GM18867 (cell line): ENCODE measurements at regions not wholly inside any gene's neighbourhood (a gene's known extent, or its start where the extent isn't known, plus 50 kb on each side); places are given as distances from the start of the nearest gene placed in this dataset.
"Not testable (repeated sequence)": the region's sequence is repeated elsewhere in the genome, so short reads cannot be mapped to it uniquely, and the experiment has no call there.

ENCODE experiments used
- ATAC-seq: cut with Tn5 transposase; IDR thresholded peaks from one replicate; pipeline ENCODE4 v1.9.1; 2021; ENCODE audit warnings: mild to moderate bottlenecking, moderate library complexity; ENCODE audit not compliant: unreplicated experiment

DNA sequence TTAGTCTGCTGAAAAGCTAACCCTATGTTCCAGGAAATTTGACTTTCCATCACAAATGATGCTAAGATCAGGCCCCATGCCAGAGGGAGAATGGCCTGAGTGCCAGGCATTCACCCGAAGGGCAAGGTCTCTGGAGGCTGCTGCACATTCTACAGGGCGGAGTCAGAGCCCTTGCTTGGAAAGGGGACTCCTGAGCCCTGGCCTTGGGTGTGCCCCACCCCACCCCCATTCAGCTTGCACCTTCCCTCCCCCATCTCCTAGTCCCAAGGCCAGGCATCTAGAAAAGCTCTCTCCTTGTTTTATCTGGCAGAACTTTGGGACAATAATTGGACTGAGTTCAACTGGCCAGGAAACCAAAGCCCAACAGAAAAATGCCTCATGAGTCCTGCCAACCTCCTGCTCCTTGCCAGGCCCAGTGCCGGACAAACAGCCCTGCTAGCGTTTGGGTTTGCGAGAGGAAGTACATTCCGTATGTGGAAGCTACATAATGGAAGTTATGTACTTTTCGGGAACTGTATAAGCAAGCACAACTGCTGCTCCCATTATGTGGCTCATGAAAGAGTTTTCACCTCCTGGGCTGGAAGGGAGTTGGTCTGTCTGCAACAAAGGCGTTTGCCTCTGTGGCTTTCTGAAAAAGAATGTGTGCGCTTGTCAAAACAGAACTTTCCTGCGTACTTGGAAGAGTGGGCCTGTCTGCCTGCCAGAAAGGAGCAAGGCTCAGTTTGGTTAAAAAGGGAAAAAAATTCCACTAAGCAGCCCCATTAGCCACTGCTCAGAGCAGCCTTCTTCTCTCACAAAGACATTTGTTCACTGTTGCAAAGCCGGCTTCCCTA is 321.5 kb upstream of the CTNNB1 start:
- no peak for ATAC-seq

DNA sequence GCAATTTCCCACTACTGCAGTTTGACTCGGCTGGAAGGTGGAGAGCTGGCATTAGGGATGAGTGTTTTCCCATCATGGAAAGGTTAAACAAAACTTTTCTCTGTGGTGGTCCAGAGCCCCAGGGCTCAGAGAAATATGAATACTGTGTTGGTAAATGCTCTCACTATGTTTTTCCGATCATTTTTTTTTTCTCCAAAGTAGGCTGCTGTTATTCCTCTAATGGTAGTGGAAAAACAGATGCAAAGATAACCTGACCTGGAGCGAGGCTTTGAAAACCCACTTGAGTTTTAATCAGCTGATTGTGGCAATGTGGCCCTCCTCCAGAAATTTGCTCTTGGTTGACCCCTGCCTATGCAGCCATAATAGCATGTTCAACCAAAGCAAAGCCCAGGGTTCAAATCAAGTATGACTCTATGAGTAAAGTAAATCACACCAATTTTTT is 320.8 kb upstream of the CTNNB1 start:
- no peak for ATAC-seq

- ATAC-seq, result no peak
Measured at GRCh38 chr3:40885430-40885829, 313.9 kb upstream of the CTNNB1 start.

GRCh38 chr3:40886660-40887425 is 312.5 kb upstream of the CTNNB1 start:
- ATAC-seq, result no peak

- ATAC-seq, result no peak
Measured at GRCh38 chr3:40891186-40891585, 308.1 kb upstream of the CTNNB1 start.

DNA sequence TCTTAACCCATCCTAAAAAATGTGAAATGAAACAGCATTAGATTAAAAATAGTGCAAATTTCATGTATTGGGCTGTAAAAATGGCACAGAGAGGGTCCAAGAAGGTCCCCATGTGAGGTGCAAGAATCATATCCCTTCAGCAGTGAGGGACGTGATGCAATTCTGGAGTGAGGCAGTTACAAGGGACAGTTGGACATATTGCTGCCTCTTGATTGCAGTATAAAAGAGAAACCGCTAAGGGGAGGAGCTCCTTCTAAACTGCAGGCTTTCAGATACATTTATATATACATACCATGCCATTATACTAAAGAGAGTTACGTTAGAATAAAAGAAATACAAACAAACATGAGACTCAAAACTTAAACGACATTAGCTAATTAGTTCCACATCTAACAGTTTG is 304.2 kb upstream of the CTNNB1 start:
- no peak for ATAC-seq

- no peak for ATAC-seq
Measured at GRCh38 chr3:40899286-40899712, 300.0 kb upstream of the CTNNB1 start.

DNA sequence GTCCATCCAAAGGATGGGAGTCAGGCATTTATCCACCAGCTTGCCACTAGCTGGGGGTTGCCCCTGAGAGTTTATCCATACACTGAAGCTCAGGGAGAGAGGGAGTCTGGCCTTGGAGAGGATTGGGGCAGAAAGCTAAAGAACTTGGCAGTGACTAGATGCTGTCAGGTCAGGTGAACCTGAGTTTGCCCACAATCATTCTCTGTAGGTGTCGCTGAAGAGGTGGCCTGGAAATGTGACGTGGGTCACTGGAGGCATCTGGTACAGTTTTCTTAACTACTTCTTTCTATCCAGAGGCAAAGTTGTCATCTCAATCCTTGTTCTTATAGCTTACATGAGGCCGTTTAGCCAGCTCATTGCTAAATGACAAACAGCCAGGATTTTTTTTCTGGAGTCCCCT is 298.0 kb upstream of the CTNNB1 start:
- no peak for ATAC-seq

DNA sequence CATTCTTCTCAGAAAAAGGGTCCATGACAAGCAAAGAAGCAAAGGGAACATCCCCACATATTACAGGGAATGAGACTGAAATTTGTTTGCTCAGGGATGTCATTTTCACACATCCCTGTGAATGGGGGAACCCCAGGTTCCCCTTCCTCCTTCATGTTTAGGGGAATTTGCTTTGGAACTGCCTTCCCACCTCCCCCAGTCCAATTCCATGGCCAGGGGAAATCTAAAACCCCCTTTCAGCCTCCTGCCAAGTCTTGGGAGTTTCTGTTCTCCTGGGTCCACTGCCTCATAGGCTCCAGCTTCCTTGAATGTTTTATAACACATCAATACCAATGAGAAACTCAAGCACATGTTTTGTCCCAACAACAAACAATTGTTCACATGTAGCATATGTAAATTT is 297.5 kb upstream of the CTNNB1 start:
- no peak for ATAC-seq

GRCh38 chr3:40907907-40908465 is 291.3 kb upstream of the CTNNB1 start:
- ATAC-seq, result not testable (repeated sequence)

GRCh38 chr3:40908612-40909011 is 290.7 kb upstream of the CTNNB1 start:
- ATAC-seq, result no peak

- no peak for ATAC-seq
Measured at GRCh38 chr3:40911264-40911663, 288.0 kb upstream of the CTNNB1 start.

DNA sequence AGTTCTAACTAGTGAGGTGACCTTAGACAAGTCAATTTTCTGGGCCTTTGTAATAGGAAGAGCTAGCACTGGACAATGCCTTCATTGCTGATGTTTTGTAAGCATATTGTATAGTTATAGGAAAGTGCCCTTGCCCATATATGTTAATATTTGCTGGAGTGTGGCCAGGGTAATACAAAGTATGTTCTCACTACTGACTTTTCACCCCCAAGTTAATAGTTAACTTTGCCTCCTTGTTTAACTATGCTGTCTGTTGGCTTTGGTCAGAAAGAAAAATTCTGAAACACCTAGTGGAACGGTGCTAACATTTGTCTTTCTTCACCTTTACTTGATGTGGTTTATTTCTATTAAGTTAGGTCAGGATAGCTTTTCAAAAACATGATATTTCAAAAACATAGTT is 287.4 kb upstream of the CTNNB1 start:
- ATAC-seq, result peak; percentile 59

DNA sequence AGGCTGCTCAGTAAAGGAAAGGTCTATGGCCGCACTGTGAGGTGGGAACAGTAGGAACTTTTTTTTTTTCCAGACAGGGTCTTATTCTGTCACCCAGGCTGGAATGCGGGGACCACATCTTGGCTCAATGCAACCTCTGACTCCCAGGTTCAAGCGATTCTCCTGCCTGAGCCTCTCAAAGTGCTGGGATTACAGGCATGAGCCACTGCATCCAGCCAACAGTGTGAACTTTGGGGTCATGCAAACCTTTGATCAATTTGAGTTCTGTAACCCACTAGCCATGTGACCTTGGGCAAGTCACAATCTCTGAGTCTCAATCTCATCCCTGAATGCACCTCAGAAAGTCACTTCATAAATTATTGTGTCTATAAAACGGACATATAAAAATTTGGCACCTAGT is 286.8 kb upstream of the CTNNB1 start:
- no peak for ATAC-seq

- ATAC-seq, result no peak
Measured at GRCh38 chr3:40913192-40913591, 286.1 kb upstream of the CTNNB1 start.

DNA sequence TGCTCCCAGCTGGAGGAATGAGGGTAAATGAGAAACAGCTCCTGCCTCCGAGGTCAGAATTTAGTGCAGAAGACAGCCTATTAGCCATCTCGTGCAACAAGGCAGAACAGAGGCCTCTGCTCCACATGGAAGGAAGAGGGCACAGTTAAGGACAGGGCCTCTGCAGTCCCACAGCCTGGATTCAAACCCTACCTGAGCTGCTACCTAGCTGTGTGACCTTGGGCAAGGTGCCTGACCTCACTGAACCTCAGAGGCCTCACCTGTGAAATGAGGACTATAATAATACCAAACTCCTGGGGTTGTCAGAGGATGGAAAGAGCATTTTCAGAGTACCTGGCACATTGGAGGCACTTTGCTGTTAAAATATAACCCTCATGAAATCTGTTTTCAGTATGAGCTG is 285.7 kb upstream of the CTNNB1 start:
- no peak for ATAC-seq

DNA sequence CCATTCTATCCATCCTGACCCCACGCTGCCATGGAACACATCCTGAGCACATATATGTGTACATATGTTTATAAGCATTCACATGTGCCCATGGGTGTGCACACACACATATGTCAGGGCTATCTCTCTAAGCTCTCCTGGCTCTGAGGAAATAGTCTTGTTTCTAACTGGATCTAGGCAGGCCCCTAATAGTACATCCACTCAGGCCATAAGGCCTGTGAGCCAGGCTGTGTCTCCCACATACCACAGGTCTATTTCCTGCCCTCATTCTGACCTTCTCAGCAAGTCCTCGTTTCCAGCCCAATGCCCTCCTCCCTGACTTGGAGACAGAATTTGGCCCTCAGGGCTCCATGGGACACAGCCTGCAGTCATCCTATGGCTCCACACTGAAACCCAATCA is 284.8 kb upstream of the CTNNB1 start:
- ATAC-seq, result no peak

- ATAC-seq, result no peak
Measured at GRCh38 chr3:40915346-40915865, 283.9 kb upstream of the CTNNB1 start.

- no peak for ATAC-seq
Measured at GRCh38 chr3:40920041-40920440, 279.3 kb upstream of the CTNNB1 start.

GRCh38 chr3:40921251-40921650 is 278.1 kb upstream of the CTNNB1 start:
- no peak for ATAC-seq

GRCh38 chr3:40923143-40923542 is 276.2 kb upstream of the CTNNB1 start:
- no peak for ATAC-seq

GRCh38 chr3:40923651-40924050 is 275.7 kb upstream of the CTNNB1 start:
- ATAC-seq, result no peak
